CD4-positive, alpha-beta T cell treated with Interleukin-4 for 1 hour (primary cell): ENCODE measurements at regions not wholly inside any gene's neighbourhood (a gene's known extent, or its start where the extent isn't known, plus 50 kb on each side); places are given as distances from the start of the nearest gene placed in this dataset.
"Not testable (repeated sequence)": the region's sequence is repeated elsewhere in the genome, so short reads cannot be mapped to it uniquely, and the experiment has no call there.

Experiments used
- DNase-seq, 2 donors: peaks; one replicate each; pipeline ENCODE4 v3.0.0-alpha.2; 2020 to 2022

GRCh38 chr20:53738945-53739798 is 145.5 kb upstream of the ZNF217 start:
- DNase-seq: no peak

- DNase-seq: no peak
Observed at GRCh38 chr20:53738039-53738944, 144.7 kb upstream of the ZNF217 start.

GRCh38 chr20:53737396-53738038 is 143.9 kb upstream of the ZNF217 start:
- no peak for DNase-seq

DNA sequence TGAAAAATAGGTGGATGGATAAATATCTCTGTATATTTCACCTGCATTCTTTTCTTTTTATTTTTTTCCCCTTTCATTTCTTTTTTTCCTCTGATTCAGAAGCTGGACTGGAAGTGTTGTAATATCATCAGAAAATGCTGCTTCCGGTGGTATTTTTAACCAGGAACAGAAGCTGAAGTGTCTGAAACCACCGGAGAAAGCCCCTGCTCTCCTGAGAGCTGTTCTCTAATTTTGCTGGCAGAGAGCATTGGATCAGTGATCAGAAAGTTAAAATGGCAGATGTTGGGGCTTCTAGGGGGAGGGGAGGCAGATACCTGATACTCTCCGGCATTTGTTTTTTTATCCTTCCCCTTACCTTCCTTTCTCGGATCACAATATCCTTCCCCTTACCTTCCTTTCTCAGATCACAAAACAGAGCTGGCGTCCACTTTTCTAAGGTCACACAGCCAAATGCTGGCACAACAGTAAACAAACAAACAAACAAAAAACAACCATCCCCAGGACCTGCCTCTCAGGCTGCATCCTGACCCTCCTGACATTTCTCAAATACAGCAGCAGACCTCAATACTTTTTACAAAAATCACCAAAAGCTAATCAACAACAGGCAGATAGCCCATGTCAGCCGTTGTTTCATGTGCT is 143.2 kb upstream of the ZNF217 start:
- DNase-seq: peak; percentile 37 to 41

DNA sequence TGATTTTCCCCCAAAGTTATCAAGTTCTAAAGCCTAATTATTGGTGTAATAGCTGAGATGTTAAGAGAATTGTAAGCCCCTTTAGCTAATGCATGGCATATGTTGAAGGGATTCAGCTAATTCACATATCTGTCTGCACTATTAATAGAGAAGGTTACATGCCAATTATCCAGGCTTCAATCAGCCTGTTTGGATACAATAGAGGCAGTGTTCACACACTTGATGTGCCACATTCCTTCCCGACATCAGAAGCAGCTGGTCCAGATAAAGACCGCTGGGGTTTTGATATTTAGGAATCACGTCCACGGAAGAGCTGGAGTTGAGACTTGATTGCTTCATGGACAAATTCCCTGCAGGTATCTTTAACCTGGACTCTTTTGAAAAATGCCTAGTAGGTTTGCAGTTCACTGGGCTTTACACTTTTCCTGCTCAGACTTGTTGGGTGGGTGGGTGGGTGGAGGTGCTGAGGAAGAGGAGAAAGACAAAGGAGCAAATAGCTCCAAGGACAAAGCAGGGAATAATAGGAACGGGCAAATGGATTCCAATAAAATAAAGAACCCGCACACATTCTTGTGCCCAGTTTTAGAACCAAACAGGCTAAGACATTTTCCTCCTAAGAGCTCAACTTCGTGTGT is 142.6 kb upstream of the ZNF217 start:
- no peak for DNase-seq

DNA sequence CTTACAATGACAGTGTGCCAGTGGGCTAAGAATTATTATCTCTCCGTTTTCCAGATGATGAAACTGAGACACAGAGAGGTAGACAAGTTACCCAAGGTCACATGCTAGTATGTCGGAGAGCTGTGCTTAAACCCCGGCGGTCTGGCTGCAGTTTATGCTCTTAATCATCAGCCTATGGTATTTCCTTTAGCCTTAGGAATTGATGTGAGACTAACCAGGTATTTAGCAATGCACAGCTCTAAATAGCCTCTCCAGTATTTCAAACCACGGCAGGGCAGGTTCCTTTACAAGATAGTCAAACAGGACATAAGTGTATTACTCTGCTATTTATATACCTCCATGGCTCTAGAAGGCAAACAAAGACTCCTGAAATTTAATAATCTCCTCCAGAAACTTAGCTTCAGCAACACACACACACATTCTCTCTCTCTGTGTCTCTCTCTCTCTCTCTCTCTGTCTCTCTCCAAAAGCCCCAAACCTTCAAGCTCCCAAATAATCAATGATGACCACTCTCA is 142.0 kb upstream of the ZNF217 start:
- no peak for DNase-seq

GRCh38 chr20:53734006-53734688 is 140.5 kb upstream of the ZNF217 start:
- DNase-seq: no peak

- no peak for DNase-seq
Observed at GRCh38 chr20:53731595-53731994, 138.0 kb upstream of the ZNF217 start.

GRCh38 chr20:53728359-53728758 is 134.7 kb upstream of the ZNF217 start:
- DNase-seq: no peak

DNA sequence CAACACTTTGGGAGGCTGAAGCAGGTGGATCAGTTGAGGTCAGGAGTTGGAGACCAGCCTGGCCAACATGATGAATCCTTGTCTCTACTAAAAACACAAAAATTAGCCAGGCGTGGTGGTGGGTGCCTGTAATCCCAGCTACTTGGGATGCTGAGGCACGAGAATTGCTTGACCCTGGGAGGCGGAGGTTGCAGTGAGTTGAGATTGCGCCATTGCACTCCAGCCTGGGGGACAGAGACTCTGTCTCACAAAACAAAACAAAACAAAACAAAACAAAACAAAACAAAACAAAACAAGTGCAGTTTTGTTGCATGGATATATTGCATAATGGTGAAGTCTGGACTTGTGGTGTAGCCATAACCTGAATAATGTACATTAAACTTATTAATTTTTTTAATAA is 133.6 kb upstream of the ZNF217 start:
- peak in 1 of 2 donors; percentile 29 for DNase-seq

DNA sequence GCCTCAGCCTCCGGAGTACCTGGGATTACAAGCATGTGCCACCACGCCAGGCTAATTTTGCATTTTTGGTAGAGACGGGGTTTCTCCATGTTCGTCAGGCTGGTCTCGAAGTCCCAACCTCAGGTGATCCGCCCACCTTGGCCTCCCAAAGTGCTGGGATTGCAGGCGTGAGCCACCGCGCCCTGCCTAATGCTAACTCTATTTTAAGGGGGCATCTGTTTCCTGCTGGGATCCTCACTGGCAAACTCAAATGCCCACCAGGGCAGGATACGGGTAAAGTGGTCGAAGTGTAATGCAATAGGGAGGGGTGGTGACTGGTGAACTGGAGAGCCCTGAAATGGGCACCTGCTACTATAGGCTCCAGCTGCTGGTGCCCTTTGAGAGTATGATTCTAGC is 131.9 kb upstream of the ZNF217 start:
- no peak for DNase-seq

GRCh38 chr20:53723621-53724020 is 130.0 kb upstream of the ZNF217 start:
- no peak for DNase-seq

DNA sequence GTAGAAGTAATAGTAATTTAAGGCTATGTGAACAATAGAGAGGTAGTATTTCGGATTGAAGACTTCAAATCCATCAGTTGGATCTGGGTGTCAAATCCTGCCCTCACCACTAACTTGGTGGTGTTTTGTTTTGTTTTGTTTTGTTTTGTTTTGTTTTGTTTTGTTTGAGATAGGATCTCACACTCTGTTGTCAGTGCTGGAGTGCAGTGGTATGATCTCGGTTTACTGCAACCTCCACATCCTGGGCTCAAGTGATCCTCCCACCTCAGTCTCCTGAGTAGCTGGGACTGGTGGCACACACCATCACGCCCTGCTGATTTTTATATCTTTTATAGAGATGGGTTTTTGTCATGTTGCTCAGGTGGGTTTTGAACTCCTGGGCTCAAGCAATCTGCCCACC is 129.4 kb upstream of the ZNF217 start:
- DNase-seq: no peak

DNA sequence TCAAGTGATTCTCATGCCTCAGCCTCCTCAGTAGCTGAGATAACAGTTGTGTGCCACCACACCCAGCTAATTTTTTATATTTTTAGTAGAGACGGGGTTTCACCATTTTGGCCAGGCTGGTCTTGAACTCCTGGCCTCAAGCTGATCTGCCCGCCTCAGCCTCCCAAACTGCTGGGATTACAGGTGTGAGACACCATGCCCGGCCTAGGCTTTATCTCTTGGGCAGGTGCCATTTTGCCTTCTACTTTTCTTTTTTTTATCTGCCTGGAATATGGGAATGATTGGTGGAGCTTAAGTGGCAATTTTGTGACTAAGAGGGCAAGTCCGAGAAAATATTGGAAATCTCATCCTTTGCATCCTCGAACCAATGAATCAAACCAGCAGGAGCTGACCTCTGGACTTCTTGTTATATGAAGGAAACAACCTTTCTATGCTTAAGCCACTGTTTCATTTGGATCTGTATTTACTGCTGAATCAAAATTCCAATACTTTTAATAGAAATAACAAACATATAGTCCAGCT is 128.9 kb upstream of the ZNF217 start:
- no peak for DNase-seq

DNA sequence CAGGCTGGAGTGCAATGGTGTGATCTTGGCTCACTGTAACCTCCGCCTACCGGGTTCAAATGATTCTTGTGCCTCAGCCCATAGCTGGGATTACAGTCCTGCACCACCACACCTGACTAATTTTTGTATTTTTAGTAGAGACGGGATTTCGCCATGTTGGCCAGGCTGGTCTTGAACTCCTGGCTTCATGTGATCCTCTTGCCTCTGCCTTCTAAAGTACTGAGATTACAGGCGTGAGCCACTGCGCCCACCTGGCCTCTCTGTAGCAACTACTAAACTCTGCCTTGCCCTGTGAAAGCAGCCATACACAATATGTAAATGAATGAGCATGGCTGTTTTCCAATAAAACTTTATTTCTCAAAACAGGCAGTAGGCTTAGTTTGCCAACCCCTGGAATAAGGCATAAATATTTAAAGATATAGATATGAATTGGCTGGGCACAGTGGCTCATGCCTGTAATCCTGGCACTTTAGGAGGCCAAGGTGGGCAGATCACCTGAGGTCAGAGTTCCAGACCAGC is 127.9 kb upstream of the ZNF217 start:
- DNase-seq: not testable (repeated sequence)

GRCh38 chr20:53719171-53719803 is 125.6 kb upstream of the ZNF217 start:
- not testable (repeated sequence) for DNase-seq

GRCh38 chr20:53718142-53719021 is 124.7 kb upstream of the ZNF217 start:
- DNase-seq: no peak

- DNase-seq: no peak
Observed at GRCh38 chr20:53716395-53716794, 122.8 kb upstream of the ZNF217 start.

GRCh38 chr20:53714524-53714923 is 120.9 kb upstream of the ZNF217 start:
- no peak for DNase-seq
